ENCODE measurements at regions not wholly inside any gene's neighbourhood (a gene's known extent, or its start where the extent isn't known, plus 50 kb on each side); places are given as distances from the start of the nearest gene placed in this dataset.

DNA sequence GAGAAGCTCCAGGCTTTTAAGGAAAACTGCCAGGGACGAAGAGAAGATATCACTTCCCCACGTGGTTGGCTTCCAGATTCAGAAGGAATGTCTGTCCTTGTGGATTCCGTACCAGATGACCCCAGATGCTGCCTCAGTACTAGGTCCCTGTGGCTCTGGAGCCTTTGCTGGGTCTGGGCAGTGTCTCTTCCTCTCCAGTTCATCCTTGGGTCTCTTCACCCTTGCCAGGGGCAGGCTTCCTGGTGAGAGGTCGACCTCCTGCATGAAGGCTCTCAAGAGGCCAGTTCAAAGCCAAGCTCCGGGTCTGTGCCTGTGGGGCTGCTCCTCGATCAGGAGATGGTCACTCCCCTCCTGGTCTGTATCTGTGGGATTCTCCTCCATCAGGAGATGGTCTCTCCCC lies 74.7 kb upstream of the B3GAT1 start:
- TF ChIP-seq, protein P1, sequence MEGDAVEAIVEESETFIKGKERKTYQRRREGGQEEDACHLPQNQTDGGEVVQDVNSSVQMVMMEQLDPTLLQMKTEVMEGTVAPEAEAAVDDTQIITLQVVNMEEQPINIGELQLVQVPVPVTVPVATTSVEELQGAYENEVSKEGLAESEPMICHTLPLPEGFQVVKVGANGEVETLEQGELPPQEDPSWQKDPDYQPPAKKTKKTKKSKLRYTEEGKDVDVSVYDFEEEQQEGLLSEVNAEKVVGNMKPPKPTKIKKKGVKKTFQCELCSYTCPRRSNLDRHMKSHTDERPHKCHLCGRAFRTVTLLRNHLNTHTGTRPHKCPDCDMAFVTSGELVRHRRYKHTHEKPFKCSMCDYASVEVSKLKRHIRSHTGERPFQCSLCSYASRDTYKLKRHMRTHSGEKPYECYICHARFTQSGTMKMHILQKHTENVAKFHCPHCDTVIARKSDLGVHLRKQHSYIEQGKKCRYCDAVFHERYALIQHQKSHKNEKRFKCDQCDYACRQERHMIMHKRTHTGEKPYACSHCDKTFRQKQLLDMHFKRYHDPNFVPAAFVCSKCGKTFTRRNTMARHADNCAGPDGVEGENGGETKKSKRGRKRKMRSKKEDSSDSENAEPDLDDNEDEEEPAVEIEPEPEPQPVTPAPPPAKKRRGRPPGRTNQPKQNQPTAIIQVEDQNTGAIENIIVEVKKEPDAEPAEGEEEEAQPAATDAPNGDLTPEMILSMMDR (IDR thresholded peaks at IDR 0.05), result no peak
- TF ChIP-seq EZH2 (IDR thresholded peaks at IDR 0.05; ENCODE audit: borderline replicate concordance, insufficient read depth, low read depth, low read length, poor library complexity, severe bottlenecking), result no peak
